Kidney epithelial cell (primary cell): ENCODE measurements at regions not wholly inside any gene's neighbourhood (a gene's known extent, or its start where the extent isn't known, plus 50 kb on each side); places are given as distances from the start of the nearest gene placed in this dataset.

Experiments used
- DNase-seq: peaks from one replicate; pipeline ENCODE4 v3.0.0-alpha.2; 2010; ENCODE audit warnings: low read depth
- H3K27me3 ChIP-seq: 2 replicates; pipeline ENCODE4 v1.6.0; 2011; ENCODE audit warnings: low read length; ENCODE audit not compliant: control insufficient read depth, insufficient read depth
- H3K36me3 ChIP-seq: 2 replicates; pipeline ENCODE4 v1.5.1; 2011; ENCODE audit warnings: low read length; ENCODE audit not compliant: control insufficient read depth, insufficient read depth
- H3K4me3 ChIP-seq: 2 replicates; pipeline ENCODE4 v1.5.1; 2011; ENCODE audit warnings: low read depth, mild to moderate bottlenecking, control low read depth, low read length
- TF ChIP-seq, protein P1 (sequence below): IDR thresholded peaks from 2 replicates; pipeline ENCODE4 v1.5.1; 2011; ENCODE audit warnings: mild to moderate bottlenecking, moderate library complexity, low read length, control low read depth, inconsistent platforms; ENCODE audit not compliant: insufficient read depth, poor library complexity, severe bottlenecking

DNA sequence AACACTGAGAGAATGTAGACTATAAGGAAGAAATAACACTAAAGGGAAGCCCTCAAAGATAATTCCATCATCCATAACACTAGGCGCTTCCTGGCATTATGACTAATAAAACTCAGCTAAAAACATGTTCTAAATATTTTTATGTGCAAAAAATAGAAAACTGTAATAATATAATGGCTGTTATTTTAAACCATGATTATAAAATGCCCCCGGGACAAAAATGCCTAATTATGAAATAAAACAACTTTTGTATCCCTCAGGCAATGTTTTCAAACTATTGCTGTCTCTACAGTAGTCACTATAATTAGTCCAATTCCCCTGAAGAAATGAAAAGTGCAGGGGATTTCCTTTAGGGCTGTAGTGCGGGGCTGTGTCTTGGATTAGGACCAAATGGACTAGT is 242.4 kb downstream of the RNF144B start:
- Histone ChIP-seq H3K4me3 (no peak overlapping the region), H3K36me3 (no peaks in the 10 kb centered on the region), H3K27me3 (no peaks in the 10 kb centered on the region)
- DNase-seq: no peak
- TF ChIP-seq, protein P1, sequence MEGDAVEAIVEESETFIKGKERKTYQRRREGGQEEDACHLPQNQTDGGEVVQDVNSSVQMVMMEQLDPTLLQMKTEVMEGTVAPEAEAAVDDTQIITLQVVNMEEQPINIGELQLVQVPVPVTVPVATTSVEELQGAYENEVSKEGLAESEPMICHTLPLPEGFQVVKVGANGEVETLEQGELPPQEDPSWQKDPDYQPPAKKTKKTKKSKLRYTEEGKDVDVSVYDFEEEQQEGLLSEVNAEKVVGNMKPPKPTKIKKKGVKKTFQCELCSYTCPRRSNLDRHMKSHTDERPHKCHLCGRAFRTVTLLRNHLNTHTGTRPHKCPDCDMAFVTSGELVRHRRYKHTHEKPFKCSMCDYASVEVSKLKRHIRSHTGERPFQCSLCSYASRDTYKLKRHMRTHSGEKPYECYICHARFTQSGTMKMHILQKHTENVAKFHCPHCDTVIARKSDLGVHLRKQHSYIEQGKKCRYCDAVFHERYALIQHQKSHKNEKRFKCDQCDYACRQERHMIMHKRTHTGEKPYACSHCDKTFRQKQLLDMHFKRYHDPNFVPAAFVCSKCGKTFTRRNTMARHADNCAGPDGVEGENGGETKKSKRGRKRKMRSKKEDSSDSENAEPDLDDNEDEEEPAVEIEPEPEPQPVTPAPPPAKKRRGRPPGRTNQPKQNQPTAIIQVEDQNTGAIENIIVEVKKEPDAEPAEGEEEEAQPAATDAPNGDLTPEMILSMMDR: no peak

DNA sequence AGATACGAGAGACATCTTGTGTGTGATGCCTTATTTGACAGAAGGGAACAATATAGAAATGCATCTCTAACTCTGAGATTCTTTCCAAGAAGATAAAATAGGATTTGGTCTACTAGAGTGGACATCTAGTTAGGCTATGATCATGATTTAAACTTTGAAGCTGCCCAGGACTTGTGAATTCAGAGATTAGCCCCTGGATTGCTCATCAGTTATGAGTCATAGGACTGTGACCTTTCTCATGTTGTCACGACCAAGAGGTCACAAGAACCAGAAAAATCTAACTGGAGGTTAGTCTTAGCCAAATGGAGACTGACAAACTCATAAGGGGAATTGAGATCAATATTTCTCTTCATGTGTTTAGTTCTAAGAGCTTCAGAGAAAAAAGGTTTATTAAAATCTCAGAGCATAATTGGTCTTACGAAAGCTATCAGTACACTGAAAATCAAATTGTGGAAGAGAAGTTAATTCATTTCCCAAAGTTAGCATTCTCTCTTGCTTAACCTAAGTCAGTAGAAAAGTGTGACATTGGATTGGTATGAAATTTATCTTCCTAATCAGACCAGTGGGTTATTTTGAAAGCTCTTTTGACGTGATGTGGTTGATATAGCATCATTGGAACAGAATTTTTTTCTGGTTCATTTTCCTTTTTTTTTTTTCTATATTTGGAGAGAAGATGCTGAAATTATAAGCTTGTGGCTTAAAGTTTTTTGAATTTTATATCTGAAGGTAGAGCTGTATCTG is 245.7 kb downstream of the RNF144B start:
- no peaks in the 10 kb centered on the region for H3K36me3 ChIP-seq
- no peaks in the 10 kb centered on the region for H3K27me3 ChIP-seq
- no peak overlapping the region for H3K4me3 ChIP-seq
- DNase-seq: peak; percentile 14
- TF ChIP-seq, protein P1: no peak

DNA sequence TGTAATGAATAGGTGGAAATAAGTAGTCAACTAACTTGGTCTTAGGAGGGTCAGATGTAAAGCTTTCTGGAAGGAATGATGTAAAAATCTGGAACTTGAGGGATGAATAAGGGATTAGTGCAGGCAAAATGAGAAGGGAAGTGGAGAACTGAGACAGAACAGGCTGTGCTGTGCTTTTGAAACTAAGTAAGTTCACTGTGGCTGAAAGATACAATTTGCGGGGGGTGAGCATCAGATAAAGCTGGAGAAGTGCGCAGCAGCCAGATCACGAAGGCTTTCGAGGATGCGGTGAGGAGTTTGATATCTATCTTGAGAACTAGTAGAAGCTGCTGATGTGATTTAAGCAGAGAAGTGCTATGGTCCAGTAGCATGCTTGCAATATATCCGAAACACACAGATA is 247.8 kb downstream of the RNF144B start:
- Histone ChIP-seq H3K36me3 (no peaks in the 10 kb centered on the region), H3K4me3 (no peak overlapping the region), H3K27me3 (no peaks in the 10 kb centered on the region)
- no peak for DNase-seq
- TF ChIP-seq, protein P1: no peak

DNA sequence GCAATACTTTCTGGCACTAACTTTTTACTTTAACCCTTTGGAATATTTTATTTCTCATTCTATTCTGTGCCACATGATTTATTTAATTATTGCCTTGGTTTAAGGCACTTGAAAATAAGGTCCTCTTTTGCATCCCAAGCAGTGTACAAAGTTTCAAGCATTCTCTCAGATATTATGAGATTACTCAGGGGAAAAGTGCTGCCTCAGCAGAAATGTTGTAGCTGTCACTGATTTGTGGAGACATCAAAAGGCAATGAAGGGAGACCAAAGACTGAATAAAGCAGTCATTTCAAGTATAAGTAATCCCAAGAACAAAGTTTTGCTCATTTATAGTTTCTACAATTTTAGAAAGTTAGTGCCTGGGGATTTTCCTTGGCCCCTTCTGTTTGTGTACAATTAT is 253.0 kb downstream of the RNF144B start:
- H3K36me3 ChIP-seq: no peaks in the 10 kb centered on the region
- H3K4me3 ChIP-seq: no peak overlapping the region
- H3K27me3 ChIP-seq: no peaks in the 10 kb centered on the region
- no peak for DNase-seq
- TF ChIP-seq, protein P1: no peak

DNA sequence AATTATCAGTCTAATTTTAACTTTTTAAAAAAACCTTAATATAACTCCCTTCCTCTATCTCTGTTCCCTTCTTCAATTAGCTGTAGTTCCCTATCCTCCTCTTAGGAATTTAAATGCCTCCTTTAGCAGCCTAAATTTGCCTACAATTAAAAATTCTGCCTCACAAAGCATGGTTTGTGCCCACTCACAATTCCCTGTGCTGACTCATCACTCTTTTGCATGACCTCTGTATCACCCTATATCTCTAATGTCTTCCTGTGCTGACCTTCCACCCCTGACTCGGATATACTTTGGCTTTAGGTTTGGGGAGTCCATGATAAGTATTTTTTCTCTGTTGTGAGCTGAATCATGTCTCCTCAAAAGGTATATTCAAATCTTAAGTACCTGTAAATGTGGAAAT is 253.6 kb downstream of the RNF144B start:
- TF ChIP-seq, protein P1: no peak
- DNase-seq: no peak

DNA sequence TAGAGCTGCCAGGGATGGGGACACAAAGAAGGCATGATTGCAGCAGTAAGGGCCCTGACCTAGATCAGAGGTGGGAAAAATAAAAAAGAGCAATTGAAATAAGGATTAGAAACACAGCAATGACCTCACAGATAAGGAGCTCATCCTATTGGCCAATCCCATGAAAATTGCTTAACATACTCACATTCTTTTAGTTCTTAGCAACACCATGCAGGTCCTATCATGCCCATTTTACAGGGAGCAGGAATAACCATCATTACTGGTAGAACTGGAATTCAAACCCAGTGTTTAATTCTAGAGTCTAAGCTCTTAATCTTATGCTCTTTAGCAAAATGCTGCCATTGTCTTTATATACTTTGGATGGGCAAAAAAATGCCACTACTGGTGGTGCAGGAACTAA is 267.7 kb downstream of the RNF144B start:
- DNase-seq: no peak
- H3K27me3 ChIP-seq: no peaks in the 10 kb centered on the region
- no peaks in the 10 kb centered on the region for H3K36me3 ChIP-seq
- TF ChIP-seq, protein P1: no peak
- H3K4me3 ChIP-seq: no peak overlapping the region

More for the DNA sequence above, 253.6 kb downstream of the RNF144B start:
- no peak overlapping the region for H3K4me3 ChIP-seq
- no peaks in the 10 kb centered on the region for H3K36me3 ChIP-seq
- H3K27me3 ChIP-seq: no peaks in the 10 kb centered on the region
